ENCODE measurements at regions not wholly inside any gene's neighbourhood (a gene's known extent, or its start where the extent isn't known, plus 50 kb on each side); places are given as distances from the start of the nearest gene placed in this dataset.
"Not testable (repeated sequence)": the region's sequence is repeated elsewhere in the genome, so short reads cannot be mapped to it uniquely, and the experiment has no call there.

DNA sequence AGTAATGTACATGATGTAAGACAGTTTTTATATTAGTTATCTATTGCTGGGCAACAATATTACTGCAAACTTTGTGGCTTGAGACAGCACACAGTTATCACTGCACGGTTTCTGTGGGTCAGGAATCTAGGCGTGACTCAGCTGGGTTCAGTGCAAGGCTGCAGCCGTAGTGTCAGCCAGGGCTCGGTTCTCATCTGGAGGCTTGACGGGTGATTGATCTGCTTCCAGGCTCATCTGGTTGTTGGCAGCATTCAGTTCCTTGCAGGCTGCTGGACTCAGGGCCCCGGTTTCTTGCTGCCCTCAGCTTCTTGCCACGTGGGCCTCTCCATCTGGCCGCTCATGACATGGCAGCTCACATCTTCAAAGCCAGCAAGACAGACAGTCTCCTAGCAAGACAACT lies 197.7 kb upstream of the EEF2KMT start:
- TF ChIP-seq POLR2AphosphoS5 (IDR thresholded peaks at IDR 0.05; ENCODE audit: borderline replicate concordance, low read depth, low read length); EZH2 (IDR thresholded peaks at IDR 0.05): not testable (repeated sequence)

All from SK-N-MC (cell line).